ENCODE measurements at regions not wholly inside any gene's neighbourhood (a gene's known extent, or its start where the extent isn't known, plus 50 kb on each side); places are given as distances from the start of the nearest gene placed in this dataset.

- WGBS (ENCODE audit: insufficient coverage, low coverage, missing lambda C conversion rate) = 8% methylated on average over 2 of the region's 2 CpGs
- Histone ChIP-seq H3K4me3 (no peak overlapping the region), H2AFZ (ENCODE audit: low read depth, low read length) (no peak overlapping the region), H3K9me3 (replicated peaks; ENCODE audit: control insufficient read depth, insufficient read depth, low read depth, low read length) (no peaks in the 10 kb centered on the region), H3K36me3 (ENCODE audit: control insufficient read depth, insufficient read depth, low read length) (no peaks in the 10 kb centered on the region), H3K27me3 (ENCODE audit: control insufficient read depth in 2 of 2, insufficient read depth in 2 of 2, low read length in 2 of 2) (no peaks in the 10 kb centered on the region), H3K27ac (ENCODE audit: extremely low read depth, low read depth, low read length) (no peak overlapping the region), H3K9me1 (ENCODE audit: control insufficient read depth, insufficient read depth, low read length) (no peaks in the 10 kb centered on the region), H3K4me1 (replicated peaks in 1 of 2; ENCODE audit: control insufficient read depth in 2 of 2, insufficient read depth in 2 of 2, low read length in 2 of 2) (no peaks in the 10 kb centered on the region), H4K20me1 (replicated peaks; ENCODE audit: control insufficient read depth, insufficient read depth, low read length) (no peaks in the 10 kb centered on the region), H3K4me2 (ENCODE audit: insufficient read depth, low read length) (no peak overlapping the region), H3K79me2 (ENCODE audit: control insufficient read depth, insufficient read depth, low read length) (no peaks in the 10 kb centered on the region), H3K9ac (ENCODE audit: insufficient read depth in 1 of 2, low read depth in 2 of 2, low read length in 2 of 2) (no peak overlapping the region)
- in situ Hi-C loops (cut with MboI) = no loop called here
- intact Hi-C loops (cut with micrococcal nuclease) = no loop called here
- CTCF ChIA-PET (ENCODE audit: low intra/inter-chr PET ratio) = no interaction called here
- POLR2A ChIA-PET = no interaction called here
- ATAC-seq = no peak
- DNase-seq (ENCODE audit: extremely low read depth in 1 of 4, low spot score in 3 of 4) = no peak
- no peak for FAIRE-seq
- BruUV-seq (replicated peaks) = no TSS peak
- no peak for TF ChIP-seq HSF4 (CRISPR knock-in tag; IDR thresholded peaks at IDR 0.05; ENCODE audit: borderline replicate concordance)
- TF ChIP-seq ZKSCAN1 (IDR thresholded peaks at IDR 0.05; ENCODE audit: low read depth, low read length) = no peak
- TF ChIP-seq ZNF407 (IDR thresholded peaks at IDR 0.05; ENCODE audit: low read depth) = no peak
- TF ChIP-seq FOXK2 (conservative IDR thresholded peaks at IDR 0.05 in 1 of 2, IDR thresholded peaks at IDR 0.05 in 1 of 2; ENCODE audit: low read depth in 2 of 2) = no peak
- no peak for TF ChIP-seq CLOCK (CRISPR knock-in tag; IDR thresholded peaks at IDR 0.05; ENCODE audit: borderline replicate concordance)
- TF ChIP-seq ZNF444 (CRISPR knock-in tag; IDR thresholded peaks at IDR 0.05) = no peak
- no peak for TF ChIP-seq CHD4 (IDR thresholded peaks at IDR 0.05; ENCODE audit: insufficient read depth, insufficient replicate concordance, low read depth, low read length, poor library complexity, severe bottlenecking)
- no peak for TF ChIP-seq ZNF212 (CRISPR knock-in tag; IDR thresholded peaks at IDR 0.05)
- no peak for TF ChIP-seq CEBPB (tag; IDR thresholded peaks at IDR 0.05)
- no peak for TF ChIP-seq PML (IDR thresholded peaks at IDR 0.05; ENCODE audit: low read length)
Observed at GRCh38 chr2:55807900-55808299, 114.3 kb upstream of the PNPT1 start.
